NCI-H1436 (cell line): ENCODE measurements at regions not wholly inside any gene's neighbourhood (a gene's known extent, or its start where the extent isn't known, plus 50 kb on each side); places are given as distances from the start of the nearest gene placed in this dataset.
"Not testable (repeated sequence)": the region's sequence is repeated elsewhere in the genome, so short reads cannot be mapped to it uniquely, and the experiment has no call there.

Experiments
- DNase-seq: peaks from one replicate; lab custom pipeline; 2025; lab: John Stamatoyannopoulos, UW

- no peak for DNase-seq
Measured at GRCh38 chr6:81105998-81106397, 646.5 kb downstream of the TENT5A start.

GRCh38 chr6:81098109-81098814 lies 654.2 kb downstream of the TENT5A start:
- no peak for DNase-seq

GRCh38 chr6:81096464-81096863 lies 656.0 kb downstream of the TENT5A start:
- DNase-seq, result not testable (repeated sequence)

- no peak for DNase-seq
Measured at GRCh38 chr6:81093051-81093450, 659.4 kb downstream of the TENT5A start.

DNA sequence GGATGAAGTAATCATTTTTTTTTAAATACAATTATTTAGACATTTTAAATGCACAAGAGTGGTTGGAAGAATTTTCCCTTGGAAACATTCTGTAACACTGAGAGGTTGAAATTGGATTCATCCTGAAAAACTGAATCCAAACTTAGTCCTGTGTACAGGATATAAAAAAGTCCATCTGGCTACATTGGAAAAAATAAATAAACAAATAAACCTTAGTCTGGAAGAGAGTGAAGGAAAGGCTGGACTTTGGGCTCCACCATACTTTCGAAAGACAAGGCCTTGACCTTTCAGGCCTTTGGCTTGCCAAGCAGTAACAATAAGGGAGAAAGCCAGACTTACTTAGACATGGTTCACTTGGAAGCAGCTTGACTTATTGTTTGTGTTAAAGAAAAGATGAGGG lies 664.3 kb downstream of the TENT5A start:
- no peak for DNase-seq

DNA sequence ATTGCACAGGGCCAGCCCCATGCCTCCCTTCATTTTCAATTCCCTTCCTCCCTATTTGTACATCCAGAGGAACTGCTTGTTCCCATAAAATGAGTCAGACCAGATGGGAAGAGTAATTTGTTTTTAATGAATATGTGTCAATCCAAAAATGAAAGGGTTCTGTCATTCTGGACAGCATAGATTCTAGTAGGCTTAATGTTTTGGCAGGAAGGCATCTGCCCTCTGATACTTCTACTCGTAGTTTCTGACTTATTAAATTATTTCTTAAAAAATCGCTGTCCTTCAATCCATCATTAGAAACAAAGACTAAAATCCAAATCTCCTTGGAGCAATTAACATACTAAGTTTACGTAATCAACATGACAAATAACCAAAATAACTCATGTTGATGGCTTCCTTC lies 665.5 kb downstream of the TENT5A start:
- DNase-seq, result no peak

DNA sequence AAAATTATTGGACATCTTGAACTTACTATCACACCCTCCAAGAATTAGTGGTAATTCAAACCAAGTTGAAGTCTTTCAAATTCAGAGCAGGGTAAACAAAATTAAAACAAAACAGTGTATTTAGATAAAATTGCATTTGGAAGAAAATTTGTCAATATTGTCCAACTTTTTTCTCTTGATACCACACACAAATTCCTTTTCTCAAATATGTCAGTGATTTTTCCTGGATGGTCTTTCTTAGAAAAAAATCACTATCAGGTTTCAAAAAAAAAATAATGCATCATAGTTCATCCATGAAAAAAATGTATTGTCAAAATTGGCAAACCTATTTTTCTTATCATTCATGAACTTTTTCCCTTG lies 667.1 kb downstream of the TENT5A start:
- DNase-seq, result no peak

- no peak for DNase-seq
Measured at GRCh38 chr6:81084776-81085430, 667.6 kb downstream of the TENT5A start.

DNA sequence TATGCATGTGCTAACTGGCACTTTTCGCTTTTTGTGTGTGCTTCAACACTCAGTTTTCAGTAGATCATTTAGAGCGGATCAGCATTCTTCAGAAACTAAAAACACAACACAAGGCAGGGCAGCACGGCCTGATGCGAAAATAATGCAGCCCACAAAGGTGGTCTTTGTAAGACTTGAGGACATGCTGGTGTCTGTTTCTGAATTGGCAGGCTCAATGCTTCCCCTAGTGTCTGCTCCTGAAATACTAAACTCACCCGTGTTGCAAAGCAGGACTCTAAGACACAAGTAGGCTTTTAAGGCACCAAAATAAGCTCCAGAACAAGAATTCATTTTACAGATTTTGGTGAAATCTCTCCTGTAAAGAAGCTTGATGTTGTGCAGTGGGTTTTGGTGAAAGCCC lies 676.5 kb downstream of the TENT5A start:
- DNase-seq, result no peak

- no peak for DNase-seq
Measured at GRCh38 chr6:81073318-81073717, 679.2 kb downstream of the TENT5A start.

GRCh38 chr6:81071121-81071520 lies 681.4 kb downstream of the TENT5A start:
- DNase-seq, result no peak

GRCh38 chr6:81067057-81067456 lies 685.4 kb downstream of the TENT5A start:
- DNase-seq, result no peak

- DNase-seq, result no peak
Measured at GRCh38 chr6:81063891-81064290, 688.6 kb downstream of the TENT5A start.

DNA sequence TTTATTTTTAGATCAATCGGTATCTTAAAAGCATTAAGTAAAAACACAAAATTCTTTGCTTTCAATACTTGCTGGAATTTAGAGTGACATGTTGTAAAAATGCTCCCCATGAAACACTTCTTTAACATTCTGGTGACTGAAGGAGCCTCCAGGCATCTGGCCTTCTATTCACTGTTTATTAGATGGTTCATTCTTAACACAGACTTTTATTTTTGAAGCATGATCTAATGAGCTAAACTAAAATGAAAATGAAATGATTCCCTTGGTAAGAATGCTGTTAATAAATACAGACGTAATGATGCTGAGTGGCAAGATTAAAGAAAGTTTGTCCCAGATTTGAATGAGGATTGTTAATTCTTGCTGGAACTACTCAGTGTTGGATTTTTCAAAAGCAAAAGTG lies 698.4 kb downstream of the TENT5A start:
- no peak for DNase-seq

- DNase-seq, result no peak
Measured at GRCh38 chr6:81051952-81052351, 700.5 kb downstream of the TENT5A start.

DNA sequence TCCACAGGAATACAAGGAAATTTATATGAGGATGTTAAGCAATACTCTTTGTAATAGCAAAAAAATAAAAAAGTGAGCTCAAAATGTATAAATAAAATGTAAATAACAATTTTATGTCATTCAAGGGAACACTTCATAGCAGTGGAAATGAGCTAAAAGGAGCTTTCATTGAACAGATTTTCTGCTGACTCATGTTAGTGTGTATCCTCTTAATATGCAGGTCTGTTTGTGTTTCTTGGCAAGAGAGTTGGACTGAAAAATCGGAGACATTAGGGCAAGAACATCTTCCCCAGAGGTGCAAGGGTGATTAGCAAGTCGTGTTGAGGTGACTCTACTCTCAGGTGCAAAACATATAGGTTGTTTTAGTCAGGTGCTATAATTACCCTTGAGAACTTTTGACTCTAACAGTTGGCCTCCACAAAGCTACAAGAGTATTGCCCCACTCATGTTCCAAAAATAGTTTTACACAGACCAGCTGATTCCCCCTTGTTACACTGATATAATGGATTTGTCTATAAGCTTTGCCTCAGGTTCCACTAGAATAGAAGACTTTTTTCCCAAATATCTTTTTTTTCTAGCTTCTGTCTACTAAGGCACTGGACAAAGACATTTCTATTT lies 702.9 kb downstream of the TENT5A start:
- DNase-seq, result no peak

GRCh38 chr6:81031416-81031815 lies 721.1 kb downstream of the TENT5A start:
- DNase-seq, result no peak

DNA sequence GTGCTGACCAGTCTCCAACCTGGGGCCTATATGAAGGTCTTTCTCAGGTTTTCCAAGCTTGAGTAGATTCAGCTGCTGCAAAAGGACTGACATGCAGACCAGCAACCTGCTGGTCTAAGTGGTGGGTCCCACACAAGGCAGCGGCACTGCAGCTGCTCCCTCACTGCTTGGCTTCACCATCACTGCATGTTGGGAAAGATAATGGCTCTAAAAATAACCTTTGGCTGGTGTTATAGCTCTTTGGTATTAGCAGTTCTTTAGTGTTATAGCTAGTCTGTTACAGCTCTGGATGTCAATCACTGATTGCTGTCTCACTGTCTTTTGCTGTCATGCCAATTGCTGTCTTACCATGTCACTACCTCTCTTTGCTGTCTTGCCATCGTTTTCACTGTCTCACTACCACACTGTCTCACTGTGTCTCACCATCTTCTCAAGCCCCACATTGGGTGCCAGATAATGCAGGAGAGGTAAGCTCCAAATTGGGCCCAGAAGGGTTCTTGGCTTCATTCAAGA lies 726.4 kb downstream of the TENT5A start:
- no peak for DNase-seq

- DNase-seq, result no peak
Measured at GRCh38 chr6:81023709-81024108, 728.8 kb downstream of the TENT5A start.

GRCh38 chr6:81023007-81023582 lies 729.4 kb downstream of the TENT5A start:
- DNase-seq, result no peak

DNA sequence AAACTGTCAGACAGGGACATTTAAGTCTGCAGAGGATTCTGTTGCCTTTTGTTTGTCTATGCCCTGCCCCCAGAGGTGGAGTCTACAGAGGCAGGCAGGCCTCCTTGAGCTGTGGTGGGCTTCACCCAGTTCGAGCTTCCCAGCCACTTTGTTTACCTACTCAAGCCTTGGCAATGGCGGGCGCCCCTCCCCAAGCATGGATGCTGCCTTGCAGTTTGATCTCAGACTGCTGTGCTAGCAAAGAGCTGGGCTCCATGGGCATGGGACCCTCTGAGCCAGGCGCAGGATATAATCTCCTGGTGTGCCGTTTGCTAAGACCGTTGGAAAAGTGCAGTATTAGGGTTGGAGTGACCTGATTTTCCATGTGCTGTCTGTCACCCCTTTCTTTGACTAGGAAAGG lies 734.9 kb downstream of the TENT5A start:
- DNase-seq, result not testable (repeated sequence)

- no peak for DNase-seq
Measured at GRCh38 chr6:81003894-81004293, 748.6 kb downstream of the TENT5A start.

- no peak for DNase-seq
Measured at GRCh38 chr6:81003156-81003555, 749.3 kb downstream of the TENT5A start.
